GM12878 (cell line): ENCODE measurements at regions not wholly inside any gene's neighbourhood (a gene's known extent, or its start where the extent isn't known, plus 50 kb on each side); places are given as distances from the start of the nearest gene placed in this dataset.
"Not testable (repeated sequence)": the region's sequence is repeated elsewhere in the genome, so short reads cannot be mapped to it uniquely, and the experiment has no call there.

Source experiments
- ATAC-seq: fragments of 200-7000 bp; cut with Tn5 transposase; 3 replicates; pipeline ENCODE4 v1.9.1; 2020; ENCODE audit warnings: mild to moderate bottlenecking, moderate library complexity
- BruUV-seq: library from RNA; stranded (reverse); fragments of 400-500 nt; replicated peaks from 2 replicates; lab custom pipeline; 2021; lab: Mats Ljungman, UMichigan
- CTCF ChIA-PET: fragments of 300-600 bp; sonication (Branson Sonifier 250); formaldehyde crosslinking; extraction: SDS; loops from one replicate; lab custom pipeline; 2021; ENCODE audit warnings: inconsistent platforms; lab: Yijun Ruan, JAX
- POLR2A ChIA-PET: fragments of 350-600 bp; formaldehyde crosslinking; extraction: SDS; loops from one replicate; lab custom pipeline; 2021; ENCODE audit warnings: inconsistent platforms; lab: Charles Lee
- RAD21 ChIA-PET: fragments of 300-600 bp; sonication (Branson Sonifier 250); formaldehyde crosslinking; loops from one replicate; lab custom pipeline; 2023; ENCODE audit warnings: antibody characterized with exemption; ENCODE audit not compliant: unreplicated experiment; lab: Charles Lee
- SMC1A ChIA-PET: fragments of 300-600 bp; sonication (Branson Sonifier 250); formaldehyde crosslinking; loops from one replicate; lab custom pipeline; 2023; ENCODE audit not compliant: unreplicated experiment, uncharacterized antibody; lab: Charles Lee
- DNase-seq: peaks from one replicate; pipeline ENCODE4 v3.0.0-alpha.2; 2011; ENCODE audit warnings: low read depth, low spot score
- FAIRE-seq: peaks from 3 replicates; lab custom pipeline; 2011; peaks lifted over from hg19 to GRCh38; lab: Jason Lieb, UNC
- H2AFZ ChIP-seq: 2 replicates; pipeline ENCODE4 v1.6.0; 2011; ENCODE audit warnings: low read depth, low read length, control low read depth; ENCODE audit not compliant: control insufficient read depth
- H3K27ac ChIP-seq: 2 replicates; pipeline ENCODE4 v1.5.1; 2011; ENCODE audit warnings: control low read depth; ENCODE audit not compliant: control insufficient read depth, insufficient read depth
- H3K27me3 ChIP-seq, 2 experiments: replicated peaks in 1 of 2; 2 replicates each; pipeline versions ENCODE4 v1.6.0 to v1.6.1; 2011; ENCODE audit warnings: low read length in 1 of 2; ENCODE audit not compliant: control insufficient read depth in 2 of 2, insufficient read depth in 2 of 2
- H3K36me3 ChIP-seq, 2 experiments: 2 replicates each; pipeline ENCODE4 v1.5.1; 2011; ENCODE audit warnings: low read length in 1 of 2; ENCODE audit not compliant: control insufficient read depth in 2 of 2, insufficient read depth in 2 of 2
- H3K4me1 ChIP-seq: 2 replicates; pipeline ENCODE4 v1.6.1; 2011; ENCODE audit warnings: mild to moderate bottlenecking, low read length, moderate library complexity, mixed read lengths; ENCODE audit not compliant: control insufficient read depth, insufficient read depth
- H3K4me2 ChIP-seq: 2 replicates; pipeline ENCODE4 v1.6.0; 2011; ENCODE audit warnings: control low read depth; ENCODE audit not compliant: control insufficient read depth, insufficient read depth
- H3K4me3 ChIP-seq: fragments of 200-600 bp; sonication (generic); 2 replicates; pipeline ENCODE4 v1.5.1; 2016
- H3K79me2 ChIP-seq: 2 replicates; pipeline ENCODE4 v1.6.0; 2011; ENCODE audit warnings: low read length; ENCODE audit not compliant: control insufficient read depth, insufficient read depth
- H3K9ac ChIP-seq: 2 replicates; pipeline ENCODE4 v1.8.0; 2011; ENCODE audit warnings: low read length, control low read depth, mixed read lengths; ENCODE audit not compliant: control insufficient read depth, insufficient read depth
- H3K9me3 ChIP-seq: replicated peaks from 3 replicates; pipeline ENCODE4 v1.5.1; 2011; ENCODE audit warnings: mild to moderate bottlenecking, low read length; ENCODE audit not compliant: control insufficient read depth, insufficient read depth
- H4K20me1 ChIP-seq: 2 replicates; pipeline ENCODE4 v1.6.0; 2011; ENCODE audit not compliant: control insufficient read depth, insufficient read depth
- HDAC6 ChIP-seq: fragments of 200-600 bp; sonication (generic); IDR thresholded peaks from one replicate; pipeline ENCODE4 v1.8.0; 2017; ENCODE audit warnings: antibody characterized with exemption; ENCODE audit not compliant: unreplicated experiment
- WGBS: methylation state at CpG from one replicate; pipeline ENCODE4 v1.1.6; 2016; ENCODE audit warnings: low lambda C conversion rate; ENCODE audit not compliant: insufficient replicate concordance, insufficient coverage; ENCODE audit errors: missing lambda C conversion rate; 5-methylcytosine and 5-hydroxymethylcytosine counted together
- in situ Hi-C: fragments of 300-500 bp; cut with MboI; formaldehyde crosslinking; loops from 9 replicates; pipeline ENCODE4 v1.14.3; 2018; ENCODE audit warnings: mixed read lengths
- intact Hi-C: fragments of 100-400 bp; cut with micrococcal nuclease; formaldehyde crosslinking; loops from one replicate; pipeline ENCODE4 v1.14.2; 2022; ENCODE audit not compliant: unreplicated experiment

DNA sequence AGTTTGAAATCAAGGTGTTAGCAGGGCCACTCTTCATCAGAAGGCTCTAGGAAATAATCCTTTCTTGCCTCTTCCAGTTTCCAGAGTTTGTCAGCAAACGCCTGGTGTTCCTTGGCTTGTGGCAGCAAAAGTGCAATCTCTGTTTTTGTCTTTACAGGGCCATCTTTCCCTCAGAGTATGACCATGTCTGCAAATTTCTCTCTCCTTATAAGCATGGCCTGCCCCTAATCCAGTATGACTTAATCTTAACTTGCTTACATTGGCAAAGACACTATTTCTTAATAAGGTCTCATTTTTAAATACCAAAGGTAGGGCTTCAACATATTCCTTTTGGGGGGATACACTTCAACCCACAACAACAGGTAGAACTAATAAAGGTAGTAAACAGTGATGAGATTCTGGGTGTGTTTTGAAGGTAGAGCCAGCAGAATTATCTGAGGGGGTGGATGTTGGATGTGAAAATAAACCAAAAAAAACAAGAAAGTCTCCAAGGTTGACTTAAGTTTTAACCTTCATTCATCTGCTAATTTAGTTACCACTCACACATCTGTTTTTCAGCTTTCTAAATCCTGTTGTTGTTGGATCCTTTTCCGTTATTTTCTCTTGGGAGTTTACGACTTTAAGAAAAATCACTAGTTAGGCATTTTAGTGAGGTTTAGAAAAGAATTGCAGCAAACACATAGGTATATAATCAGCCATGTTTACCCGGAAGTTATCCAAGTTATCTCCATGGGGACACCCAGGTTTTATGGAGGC is 234.4 kb upstream of the FIGN start:
- H3K36me3 ChIP-seq = no peaks in the 10 kb centered on the region
- no peak for FAIRE-seq
- H3K27me3 ChIP-seq = no peaks in the 10 kb centered on the region
- no peak for ATAC-seq
- intact Hi-C loops = no loop called here
- no peaks in the 10 kb centered on the region for H3K4me1 ChIP-seq
- TF ChIP-seq HDAC6 = no peak
- TF ChIP-seq, all 136 proteins: peak for 0
- RAD21 ChIA-PET = no interaction called here
- H3K4me2 ChIP-seq = no peak overlapping the region
- H3K4me3 ChIP-seq = no peak overlapping the region
- DNase-seq = no peak
- WGBS = 23% methylated on average over 4 of the region's 4 CpGs
- in situ Hi-C loops = no loop called here
- SMC1A ChIA-PET = no interaction called here
- POLR2A ChIA-PET = no interaction called here
- H3K27ac ChIP-seq = no peak overlapping the region
- no peak overlapping the region for H3K9ac ChIP-seq
- H4K20me1 ChIP-seq = no peaks in the 10 kb centered on the region
- no peaks in the 10 kb centered on the region for H3K79me2 ChIP-seq
- H2AFZ ChIP-seq = no peak overlapping the region
- BruUV-seq = no TSS peak
- no peaks in the 10 kb centered on the region; the same call in 2 of the 3 replicates for H3K9me3 ChIP-seq
- CTCF ChIA-PET = no interaction called here

DNA sequence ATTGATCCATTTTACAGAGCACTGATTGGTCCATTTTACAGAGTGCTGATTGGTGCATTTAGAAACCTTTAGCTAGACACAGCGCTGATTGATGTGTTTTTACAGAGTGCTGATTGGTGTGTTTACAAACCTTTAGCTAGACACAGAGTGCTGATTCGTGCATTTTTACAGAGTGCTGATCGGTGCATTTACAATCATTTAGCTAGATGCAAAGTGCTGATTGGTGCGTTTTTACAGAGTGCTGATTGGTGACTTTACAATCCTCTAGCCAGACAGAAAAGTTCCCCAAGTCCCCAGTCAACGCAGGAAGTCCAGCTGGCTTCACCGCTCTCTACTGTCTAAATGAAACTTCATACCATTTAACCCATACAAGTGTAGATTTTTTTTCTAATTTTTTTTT is 228.5 kb upstream of the FIGN start:
- H3K4me3 ChIP-seq, H3K36me3 ChIP-seq, H3K4me1 ChIP-seq, in situ Hi-C loops, H3K9ac ChIP-seq, H3K4me2 ChIP-seq, DNase-seq, H3K27me3 ChIP-seq, POLR2A ChIA-PET, BruUV-seq, H3K9me3 ChIP-seq, H4K20me1 ChIP-seq, ATAC-seq, FAIRE-seq, RAD21 ChIA-PET, H2AFZ ChIP-seq, H3K27ac ChIP-seq, H3K79me2 ChIP-seq, CTCF ChIA-PET, intact Hi-C loops: not testable (repeated sequence)
- WGBS = 33% methylated on average over 6 of the region's 6 CpGs
- SMC1A ChIA-PET = interaction anchor here (0.7 to 1.0 kb wide), 2 partner anchors 9 to 11 kb away, joined by 3 read pairs; no protein-coding TSS in a partner anchor
